HG03045 (cell line): ENCODE measurements at regions not wholly inside any gene's neighbourhood (a gene's known extent, or its start where the extent isn't known, plus 50 kb on each side); places are given as distances from the start of the nearest gene placed in this dataset.
"Not testable (repeated sequence)": the region's sequence is repeated elsewhere in the genome, so short reads cannot be mapped to it uniquely, and the experiment has no call there.

Experiments
- ATAC-seq: cut with Tn5 transposase; IDR thresholded peaks from one replicate; pipeline ENCODE4 v1.9.1; 2021; ENCODE audit warnings: mild to moderate bottlenecking, moderate library complexity; ENCODE audit not compliant: unreplicated experiment

GRCh38 chr7:76971201-76971600 lies 61.0 kb downstream of the SPDYE17 start:
- ATAC-seq, result not testable (repeated sequence)

GRCh38 chr7:76969892-76970291 lies 62.3 kb downstream of the SPDYE17 start:
- ATAC-seq, result not testable (repeated sequence)

GRCh38 chr7:76965731-76966548 lies 66.2 kb downstream of the SPDYE17 start:
- ATAC-seq, result not testable (repeated sequence)

- not testable (repeated sequence) for ATAC-seq
These were observed 68.1 kb downstream of the SPDYE17 start for GRCh38 chr7:76964050-76964449.

- not testable (repeated sequence) for ATAC-seq
These were observed 69.1 kb downstream of the SPDYE17 start for GRCh38 chr7:76963061-76963460.

GRCh38 chr7:76960400-76960986 lies 71.7 kb downstream of the SPDYE17 start:
- peak; percentile 18 for ATAC-seq

GRCh38 chr7:76959573-76960399 lies 72.4 kb downstream of the SPDYE17 start:
- ATAC-seq, result peak; percentile 97

GRCh38 chr7:76956531-76956930 lies 75.6 kb downstream of the SPDYE17 start:
- ATAC-seq, result not testable (repeated sequence)

GRCh38 chr7:76955124-76955523 lies 77.0 kb downstream of the SPDYE17 start:
- not testable (repeated sequence) for ATAC-seq

- peak; percentile 79 for ATAC-seq
These were observed 87.6 kb downstream of the SPDYE17 start for GRCh38 chr7:76944603-76945002.

- ATAC-seq, result peak; percentile 26
These were observed 90.1 kb downstream of the SPDYE17 start for GRCh38 chr7:76941809-76942765.

- not testable (repeated sequence) for ATAC-seq
These were observed 94.4 kb downstream of the SPDYE17 start for GRCh38 chr7:76937781-76938180.

- not testable (repeated sequence) for ATAC-seq
These were observed 94.8 kb downstream of the SPDYE17 start for GRCh38 chr7:76937330-76937729.

GRCh38 chr7:76936346-76936745 lies 95.8 kb downstream of the SPDYE17 start:
- ATAC-seq, result not testable (repeated sequence)

- ATAC-seq, result not testable (repeated sequence)
These were observed 97.5 kb downstream of the SPDYE17 start for GRCh38 chr7:76934711-76935110.

- ATAC-seq, result peak; percentile 60
These were observed 99.2 kb downstream of the SPDYE17 start for GRCh38 chr7:76932957-76933356.

GRCh38 chr7:76931441-76931840 lies 100.7 kb downstream of the SPDYE17 start:
- ATAC-seq, result not testable (repeated sequence)

GRCh38 chr7:76930416-76930815 lies 101.7 kb downstream of the SPDYE17 start:
- not testable (repeated sequence) for ATAC-seq

- ATAC-seq, result not testable (repeated sequence)
These were observed 103.4 kb downstream of the SPDYE17 start for GRCh38 chr7:76928751-76929150.

GRCh38 chr7:76927741-76928393 lies 104.3 kb downstream of the SPDYE17 start:
- peak; percentile 59 for ATAC-seq
